Endodermal cell (in vitro differentiated cells): ENCODE measurements at regions not wholly inside any gene's neighbourhood (a gene's known extent, or its start where the extent isn't known, plus 50 kb on each side); places are given as distances from the start of the nearest gene placed in this dataset.

Experiments
- DNase-seq: peaks from one replicate; pipeline ENCODE4 v3.0.0-alpha.2; 2017
- H3K27ac ChIP-seq: 2 replicates; pipeline ENCODE4 v1.5.1; 2013; ENCODE audit warnings: mild to moderate bottlenecking, low read depth, low read length, moderate library complexity
- H3K27me3 ChIP-seq: 2 replicates; pipeline ENCODE4 v1.6.1; 2013; ENCODE audit warnings: mild to moderate bottlenecking, low read length, moderate library complexity; ENCODE audit not compliant: insufficient read depth, control insufficient read depth, poor library complexity, severe bottlenecking
- H3K36me3 ChIP-seq: 2 replicates; pipeline ENCODE4 v1.7.0; 2013; ENCODE audit warnings: mild to moderate bottlenecking, low read length, moderate library complexity; ENCODE audit not compliant: control insufficient read depth, insufficient read depth
- H3K4me1 ChIP-seq: one replicate; pipeline ENCODE4 v1.7.0; 2013; ENCODE audit warnings: low read length; ENCODE audit not compliant: control insufficient read depth, insufficient read depth
- H3K4me3 ChIP-seq: 2 replicates; pipeline ENCODE4 v1.5.1; 2013; ENCODE audit warnings: mild to moderate bottlenecking, low read length, moderate library complexity
- H3K9ac ChIP-seq: 2 replicates; pipeline ENCODE4 v1.6.1; 2013; ENCODE audit warnings: mild to moderate bottlenecking, low read length, moderate library complexity; ENCODE audit not compliant: poor library complexity, severe bottlenecking; ENCODE audit errors: extremely low read depth
- H3K9me3 ChIP-seq: 2 replicates; pipeline ENCODE4 v1.6.1; 2013; ENCODE audit warnings: mild to moderate bottlenecking, low read length, moderate library complexity; ENCODE audit not compliant: control insufficient read depth
- H3K27ac Mint-ChIP-seq: 2 replicates; pipeline ENCODE4 v1.8.0; 2020; ENCODE audit warnings: mixed read lengths
- H3K27me3 Mint-ChIP-seq: 2 replicates; pipeline ENCODE4 v1.8.0; 2021; ENCODE audit warnings: mild to moderate bottlenecking, mixed read lengths; ENCODE audit not compliant: insufficient read depth
- H3K36me3 Mint-ChIP-seq: 2 replicates; pipeline ENCODE4 v1.8.0; 2020; ENCODE audit warnings: low read depth, mixed read lengths
- H3K4me1 Mint-ChIP-seq: 2 replicates; pipeline ENCODE4 v1.8.0; 2020; ENCODE audit warnings: mixed read lengths
- H3K4me3 Mint-ChIP-seq: 2 replicates; pipeline ENCODE4 v1.8.0; 2020; ENCODE audit warnings: mild to moderate bottlenecking, moderate library complexity, mixed read lengths
- H3K9me3 Mint-ChIP-seq: 2 replicates; pipeline ENCODE4 v1.8.0; 2020; ENCODE audit warnings: mild to moderate bottlenecking, mixed read lengths
- WGBS, 2 experiments: methylation state at CpG; one replicate each; pipeline versions ENCODE4 v1.1.5 to v1.1.7; 2013; ENCODE audit warnings: missing lambda C conversion rate in 2 of 2, mixed read lengths in 1 of 2; ENCODE audit not compliant: insufficient coverage in 1 of 2, insufficient read length in 1 of 2; 5-methylcytosine and 5-hydroxymethylcytosine counted together
- TF ChIP-seq, protein P1 (sequence below): fragments of 200-600 bp; sonication (generic); conservative IDR thresholded peaks from 2 replicates; pipeline ENCODE4 v1.5.0; 2021; ENCODE audit warnings: antibody characterized with exemption, mild to moderate bottlenecking

DNA sequence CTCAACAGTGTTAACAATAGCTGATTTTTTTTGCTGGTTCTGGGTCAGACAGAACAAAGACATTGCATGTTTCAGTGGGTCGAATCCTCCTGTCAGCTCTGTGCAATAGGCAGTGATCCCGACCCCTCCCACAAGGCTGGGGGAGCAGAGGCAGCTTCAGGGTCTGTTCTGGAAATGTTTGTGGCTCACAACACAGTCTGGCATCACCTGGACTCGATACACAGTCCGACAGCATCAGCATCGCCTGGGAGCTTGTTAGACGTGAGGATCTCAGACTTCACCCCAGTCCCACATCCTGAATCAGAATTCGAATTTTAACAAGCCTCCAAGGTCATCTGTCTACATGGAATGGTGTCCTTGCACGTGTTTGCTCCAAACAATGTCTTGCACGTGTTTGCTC lies 384.7 kb downstream of the IRX2 start:
- DNase-seq, result no peak
- H3K27me3 ChIP-seq, result no peaks in the 10 kb centered on the region
- Mint-ChIP-seq H3K36me3 (no peaks in the 10 kb centered on the region), H3K4me1 (no peaks in the 10 kb centered on the region), H3K4me3 (no peak overlapping the region), H3K9me3 (peaks cover 5% of the 10 kb centered on the region), H3K27me3 (no peaks in the 10 kb centered on the region), H3K27ac (no peak overlapping the region)
- no peak overlapping the region for H3K4me3 ChIP-seq
- H3K9me3 ChIP-seq, result peaks cover 8% of the 10 kb centered on the region
- WGBS, 2 experiments, result 85 to 89% methylated on average over 7 to 9 of the region's 9 CpGs
- TF ChIP-seq, protein P1, sequence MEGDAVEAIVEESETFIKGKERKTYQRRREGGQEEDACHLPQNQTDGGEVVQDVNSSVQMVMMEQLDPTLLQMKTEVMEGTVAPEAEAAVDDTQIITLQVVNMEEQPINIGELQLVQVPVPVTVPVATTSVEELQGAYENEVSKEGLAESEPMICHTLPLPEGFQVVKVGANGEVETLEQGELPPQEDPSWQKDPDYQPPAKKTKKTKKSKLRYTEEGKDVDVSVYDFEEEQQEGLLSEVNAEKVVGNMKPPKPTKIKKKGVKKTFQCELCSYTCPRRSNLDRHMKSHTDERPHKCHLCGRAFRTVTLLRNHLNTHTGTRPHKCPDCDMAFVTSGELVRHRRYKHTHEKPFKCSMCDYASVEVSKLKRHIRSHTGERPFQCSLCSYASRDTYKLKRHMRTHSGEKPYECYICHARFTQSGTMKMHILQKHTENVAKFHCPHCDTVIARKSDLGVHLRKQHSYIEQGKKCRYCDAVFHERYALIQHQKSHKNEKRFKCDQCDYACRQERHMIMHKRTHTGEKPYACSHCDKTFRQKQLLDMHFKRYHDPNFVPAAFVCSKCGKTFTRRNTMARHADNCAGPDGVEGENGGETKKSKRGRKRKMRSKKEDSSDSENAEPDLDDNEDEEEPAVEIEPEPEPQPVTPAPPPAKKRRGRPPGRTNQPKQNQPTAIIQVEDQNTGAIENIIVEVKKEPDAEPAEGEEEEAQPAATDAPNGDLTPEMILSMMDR, result no peak
- H3K4me1 ChIP-seq, result no peaks in the 10 kb centered on the region
- no peak overlapping the region for H3K9ac ChIP-seq
- H3K36me3 ChIP-seq, result no peaks in the 10 kb centered on the region
- no peak overlapping the region for H3K27ac ChIP-seq

DNA sequence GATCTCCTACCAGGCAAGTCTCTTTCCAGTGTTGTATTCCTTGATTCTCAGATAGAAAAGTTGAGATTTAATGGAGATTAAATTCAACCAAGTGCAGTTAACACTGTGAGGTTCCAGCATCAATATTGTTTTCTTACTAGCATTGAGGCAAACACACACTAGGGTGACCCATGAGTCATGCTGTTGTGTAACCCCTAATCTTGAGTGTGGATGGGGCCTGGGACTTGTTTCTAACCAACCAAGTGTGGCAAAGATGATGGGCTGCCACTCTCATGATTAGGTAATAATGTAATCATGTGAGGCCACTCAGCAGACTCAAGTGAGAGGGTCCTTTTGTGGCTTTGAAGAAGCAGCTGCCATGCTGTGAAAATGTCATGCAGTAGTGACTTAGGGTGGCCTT lies 394.2 kb downstream of the IRX2 start:
- no peaks in the 10 kb centered on the region for H3K36me3 Mint-ChIP-seq
- H3K9me3 Mint-ChIP-seq, result no peaks in the 10 kb centered on the region

DNA sequence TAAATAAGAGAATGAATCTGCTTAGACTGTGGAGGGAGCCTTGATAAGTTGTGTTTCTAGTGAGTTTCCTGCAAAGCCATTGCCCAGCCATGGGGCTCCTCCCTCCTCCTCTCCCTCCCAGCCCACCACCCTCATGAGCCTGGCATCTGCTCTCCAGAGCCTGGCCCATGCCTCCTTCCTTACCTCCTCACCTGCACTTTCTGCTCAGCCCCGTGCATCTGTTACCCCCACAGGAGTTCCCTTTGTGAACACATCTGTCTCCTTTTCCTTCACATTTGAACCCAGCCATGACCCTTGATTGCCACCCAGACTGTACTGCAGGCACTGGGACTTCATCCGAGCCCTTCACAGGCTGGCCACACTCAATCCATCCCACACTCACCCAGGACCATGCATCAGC lies 395.6 kb downstream of the IRX2 start:
- Mint-ChIP-seq H3K9me3 (peaks cover 2% of the 10 kb centered on the region), H3K4me1 (no peaks in the 10 kb centered on the region), H3K36me3 (no peaks in the 10 kb centered on the region), H3K27ac (no peak overlapping the region), H3K4me3 (no peak overlapping the region), H3K27me3 (peaks cover 4% of the 10 kb centered on the region)
- Histone ChIP-seq H3K4me3 (no peak overlapping the region), H3K27me3 (no peaks in the 10 kb centered on the region), H3K4me1 (no peaks in the 10 kb centered on the region), H3K9ac (no peak overlapping the region), H3K27ac (no peak overlapping the region), H3K36me3 (no peaks in the 10 kb centered on the region), H3K9me3 (no peaks in the 10 kb centered on the region)
- WGBS, 2 experiments, result 75 to 81% methylated on average over 1 to 2 of the region's 2 CpGs
- no peak for DNase-seq
- TF ChIP-seq, protein P1, result no peak

More for the DNA sequence above, 394.2 kb downstream of the IRX2 start:
- no peak overlapping the region for H3K4me3 Mint-ChIP-seq
- Histone ChIP-seq H3K27me3 (no peaks in the 10 kb centered on the region), H3K4me3 (no peak overlapping the region), H3K9ac (no peak overlapping the region), H3K27ac (no peak overlapping the region), H3K4me1 (no peaks in the 10 kb centered on the region), H3K9me3 (no peaks in the 10 kb centered on the region), H3K36me3 (no peaks in the 10 kb centered on the region)
- H3K27me3 Mint-ChIP-seq, result peaks cover 4% of the 10 kb centered on the region
- TF ChIP-seq, protein P1, result no peak
- no peak for DNase-seq
- no peaks in the 10 kb centered on the region for H3K4me1 Mint-ChIP-seq
- no peak overlapping the region for H3K27ac Mint-ChIP-seq
